GM19023 (cell line): ENCODE measurements at regions not wholly inside any gene's neighbourhood (a gene's known extent, or its start where the extent isn't known, plus 50 kb on each side); places are given as distances from the start of the nearest gene placed in this dataset.
"Not testable (repeated sequence)": the region's sequence is repeated elsewhere in the genome, so short reads cannot be mapped to it uniquely, and the experiment has no call there.

Experiments used
- ATAC-seq: cut with Tn5 transposase; IDR thresholded peaks from one replicate; pipeline ENCODE4 v1.9.1; 2021; ENCODE audit warnings: mild to moderate bottlenecking, moderate library complexity; ENCODE audit not compliant: unreplicated experiment

DNA sequence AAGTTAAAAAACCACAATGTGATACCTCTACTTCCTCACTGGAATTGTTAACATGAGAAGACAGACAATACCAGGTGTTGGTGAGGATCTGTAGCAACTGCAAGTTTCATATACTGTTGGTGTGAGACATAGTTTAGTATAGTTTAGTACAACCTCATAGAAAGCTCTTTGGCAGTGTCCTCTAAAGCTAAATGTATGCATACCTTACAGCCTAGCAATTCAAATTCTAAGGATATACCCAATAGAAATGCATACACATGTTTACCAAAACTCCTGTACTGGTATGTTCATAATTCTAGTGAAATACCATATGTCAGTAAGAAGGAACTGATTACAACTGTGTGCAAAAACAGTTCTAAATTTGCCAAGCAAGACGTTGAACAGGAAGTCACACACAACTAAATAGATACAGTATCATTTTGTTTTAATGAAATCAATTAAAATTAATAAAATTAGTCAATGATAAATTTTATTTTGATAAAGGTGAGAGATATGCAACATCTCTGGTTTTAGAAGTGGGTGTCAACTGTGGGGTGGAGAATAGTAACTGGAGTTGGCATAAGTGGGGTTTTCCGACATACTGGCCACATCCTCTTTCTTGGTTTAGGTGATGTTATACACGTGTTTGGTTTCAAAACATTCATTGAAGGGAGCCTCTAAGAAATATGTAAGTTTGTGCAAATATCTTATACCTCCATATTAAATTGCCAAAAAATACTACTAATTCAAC lies 450.7 kb downstream of the PTPRC start:
- ATAC-seq = peak; percentile 89

DNA sequence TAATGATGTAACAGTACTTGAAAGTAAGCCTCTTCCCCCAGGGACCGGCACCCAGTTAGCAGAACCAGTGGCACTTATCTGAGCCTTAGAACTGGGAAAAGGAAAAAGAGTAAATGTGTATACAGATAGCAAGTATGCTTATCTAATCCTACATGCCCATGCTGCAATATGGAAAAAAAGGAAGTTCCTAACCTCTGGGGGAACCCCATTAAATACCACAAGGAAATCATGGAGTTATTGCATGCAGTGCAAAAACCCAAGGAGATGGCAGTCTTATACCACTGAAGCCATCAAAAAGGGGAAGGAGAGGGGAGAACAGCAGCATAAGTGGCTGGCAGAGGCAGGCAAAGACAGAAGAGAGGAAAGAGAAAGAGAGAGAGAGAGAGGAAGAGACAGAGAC lies 456.8 kb downstream of the PTPRC start:
- not testable (repeated sequence) for ATAC-seq

DNA sequence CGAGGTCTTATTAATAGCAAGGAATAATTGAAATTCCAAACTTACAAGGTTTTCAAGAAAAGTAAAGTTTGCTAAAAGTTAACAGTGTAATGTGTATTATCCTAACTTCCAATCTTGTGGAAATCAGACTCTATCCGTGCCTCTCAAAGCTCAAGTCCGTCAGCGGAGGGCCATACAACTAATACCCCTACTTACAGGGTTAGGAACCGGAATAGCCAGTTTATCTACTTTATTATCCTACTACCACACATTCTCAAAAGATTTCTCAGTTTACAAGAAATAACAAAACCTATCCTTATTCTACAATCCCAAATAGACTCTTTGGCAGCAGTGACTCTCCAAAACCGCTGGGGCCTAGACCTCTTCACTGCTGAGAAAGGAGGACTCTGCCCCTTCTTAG lies 457.8 kb downstream of the PTPRC start:
- no peak for ATAC-seq

DNA sequence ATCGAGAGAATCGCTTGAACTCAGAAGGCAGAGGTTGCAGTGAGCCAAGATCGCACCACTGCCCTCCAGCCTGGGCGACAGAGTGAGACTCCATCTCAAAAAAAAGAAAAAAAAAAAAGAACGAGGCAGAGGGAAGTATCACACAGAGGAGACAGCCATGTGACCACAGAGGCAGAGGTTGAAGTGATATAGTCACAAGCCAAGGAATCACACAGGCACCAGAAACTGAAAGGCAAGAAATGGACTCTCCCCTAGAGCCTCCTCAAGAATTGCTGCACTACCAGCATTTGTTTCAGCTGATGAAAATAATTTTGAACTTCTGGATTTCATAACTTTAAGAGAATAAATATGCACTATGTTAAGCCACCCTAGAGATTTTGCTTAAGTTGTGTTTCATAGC lies 459.6 kb downstream of the PTPRC start:
- no peak for ATAC-seq

DNA sequence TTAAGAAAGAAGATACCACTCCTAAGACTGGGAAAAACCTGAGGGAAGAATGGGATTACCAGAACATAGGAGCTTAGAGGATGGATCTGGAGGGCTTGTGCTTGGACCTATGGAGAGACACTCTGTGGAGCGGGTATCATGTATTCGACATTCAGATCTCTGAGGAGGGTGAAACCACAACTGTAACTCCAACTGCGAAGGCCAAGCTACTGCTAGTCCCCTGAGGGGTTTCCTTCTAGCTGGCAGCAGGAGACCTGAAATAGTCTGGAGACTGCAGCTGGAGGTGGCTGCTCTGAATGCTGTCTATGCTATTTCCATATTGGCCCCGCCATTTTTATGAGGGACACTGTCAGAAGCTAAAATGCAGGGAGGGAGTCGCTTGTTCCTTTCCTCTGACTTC lies 462.3 kb downstream of the PTPRC start:
- ATAC-seq = no peak

DNA sequence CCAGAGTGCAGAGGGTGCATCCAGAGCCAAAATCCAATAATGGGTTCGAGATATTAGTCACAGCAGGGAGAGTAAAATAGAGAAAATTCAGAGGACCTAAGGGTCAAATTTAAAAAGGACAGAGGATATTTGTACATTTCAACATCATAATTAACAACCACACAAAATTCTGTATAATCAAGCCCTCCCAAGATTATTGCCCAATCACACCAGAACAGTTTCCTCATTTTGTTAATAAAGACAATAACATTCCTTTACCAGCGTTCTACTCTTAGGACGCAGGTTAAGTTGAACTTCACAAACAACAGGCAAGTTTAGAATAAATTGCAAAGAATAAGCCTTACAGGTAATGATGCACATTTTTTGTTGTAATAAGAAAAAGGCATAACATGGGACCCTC lies 462.8 kb downstream of the PTPRC start:
- ATAC-seq = no peak

DNA sequence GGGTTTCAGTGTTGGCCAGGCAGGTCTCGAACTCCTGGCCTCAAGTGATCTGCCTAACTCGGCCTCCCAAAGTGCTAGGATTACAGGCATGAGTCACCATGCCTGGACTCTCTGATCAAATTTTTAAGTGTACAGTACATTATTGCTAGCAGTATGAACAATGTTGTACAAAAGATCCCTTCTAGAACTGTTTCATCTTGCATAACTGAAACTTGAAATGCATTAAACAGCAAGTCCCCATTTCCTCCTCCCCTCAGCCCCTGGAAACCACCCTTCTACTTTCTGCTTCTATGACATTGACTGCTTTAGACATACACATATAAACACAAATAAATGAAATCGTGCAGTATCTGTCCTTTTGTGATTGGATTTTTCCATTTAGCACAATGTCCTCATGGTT lies 463.4 kb downstream of the PTPRC start:
- ATAC-seq = peak; percentile 65

DNA sequence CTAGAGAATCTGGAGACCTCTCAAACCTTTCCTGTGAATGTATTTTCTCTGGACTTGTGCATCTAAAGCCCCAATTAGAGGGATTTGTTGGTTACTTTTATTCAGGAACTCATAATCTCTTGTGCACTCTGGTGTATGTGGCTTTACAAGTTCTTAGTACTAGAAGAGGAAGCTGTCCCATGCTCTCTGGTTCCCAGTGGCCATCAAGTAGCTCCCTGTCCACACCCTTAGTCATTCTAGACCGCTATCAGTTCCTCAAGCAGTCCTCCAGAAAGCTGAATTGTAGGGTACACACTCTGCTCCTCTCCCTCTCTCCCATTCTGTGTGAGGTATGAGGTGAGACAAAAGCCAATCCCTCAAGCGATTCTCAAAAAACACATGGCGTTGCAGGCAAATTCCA lies 470.3 kb downstream of the PTPRC start:
- no peak for ATAC-seq

DNA sequence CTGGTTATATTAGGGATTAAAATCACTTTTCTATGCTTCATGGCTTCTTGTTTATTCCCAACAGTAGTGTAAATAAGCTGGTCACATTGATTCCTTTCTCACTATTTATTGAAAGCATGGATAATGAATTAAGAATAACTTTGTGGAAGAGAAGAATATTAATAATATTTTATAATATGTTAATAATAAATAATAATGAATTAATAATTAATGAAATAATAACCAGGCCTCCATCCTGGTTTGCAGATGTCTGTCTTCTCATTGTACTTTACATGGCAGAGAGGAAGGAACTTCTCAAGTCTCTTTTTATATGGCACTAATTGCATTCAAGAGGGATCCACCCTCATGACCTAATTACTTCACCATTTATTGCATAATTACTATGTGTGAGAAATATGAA lies 473.5 kb downstream of the PTPRC start:
- no peak for ATAC-seq

DNA sequence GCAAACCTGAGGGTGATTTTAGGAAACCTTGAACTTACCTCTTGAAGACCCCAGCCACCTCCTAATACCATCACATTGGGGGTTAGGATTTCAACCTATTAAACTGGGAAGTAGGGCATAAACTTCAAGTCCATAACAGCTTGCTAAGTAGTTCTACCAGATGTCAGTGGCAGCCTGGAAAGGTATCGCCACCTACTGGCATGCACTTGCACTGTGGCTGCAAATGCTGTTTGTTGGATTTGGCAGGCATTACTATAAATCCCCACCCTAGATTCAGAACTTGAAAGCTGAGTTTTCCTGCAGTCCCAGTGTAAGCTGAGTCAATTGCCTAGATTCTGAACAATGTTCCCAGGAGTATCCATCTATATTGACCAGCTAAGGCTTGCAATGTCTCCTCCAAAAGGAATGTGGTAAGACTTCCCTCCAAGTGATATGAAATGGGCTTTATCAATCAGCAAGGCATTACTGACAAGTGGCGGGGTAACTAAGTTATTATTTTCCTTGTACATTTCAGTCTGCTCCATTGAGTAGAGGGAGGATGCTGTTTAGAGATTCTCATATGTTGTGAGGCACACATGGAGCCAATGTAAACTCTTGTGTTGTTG lies 474.5 kb downstream of the PTPRC start:
- ATAC-seq = no peak

DNA sequence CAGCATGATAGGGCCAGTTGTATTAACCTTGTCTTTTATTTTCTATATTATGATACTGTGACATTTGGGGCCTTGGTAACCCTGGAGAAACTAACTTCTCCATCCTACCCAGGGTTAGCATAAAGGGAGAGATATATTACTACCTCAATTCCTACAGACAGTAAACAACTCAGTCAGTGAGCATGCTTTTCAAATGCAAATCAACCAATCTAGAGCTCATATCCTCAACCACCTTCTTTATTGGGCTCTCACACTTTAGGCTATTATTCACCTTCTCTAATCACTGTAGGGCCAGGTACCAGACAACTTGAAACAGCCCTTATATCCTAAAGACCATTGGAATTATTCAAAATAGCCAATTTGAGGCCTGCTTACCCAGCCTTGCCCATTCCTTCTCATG lies 477.6 kb downstream of the PTPRC start:
- ATAC-seq = no peak

DNA sequence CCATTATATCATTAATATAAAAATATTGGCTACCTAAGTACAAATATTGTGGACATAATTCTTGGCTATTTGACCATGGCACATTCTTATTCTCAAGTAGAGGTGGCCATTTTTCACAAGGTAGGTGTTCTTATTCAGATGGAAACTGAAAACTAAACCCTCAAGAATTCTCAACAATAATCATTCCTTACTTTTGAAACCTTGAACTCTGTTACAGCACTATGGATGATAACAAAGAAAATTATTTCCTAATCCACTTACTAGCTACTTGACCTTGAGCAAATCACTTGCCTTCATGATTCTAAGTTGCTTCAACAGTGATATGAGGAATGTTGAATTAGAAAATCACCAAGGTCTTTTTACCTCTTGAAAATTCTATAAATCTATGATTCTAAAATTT lies 482.2 kb downstream of the PTPRC start:
- no peak for ATAC-seq

DNA sequence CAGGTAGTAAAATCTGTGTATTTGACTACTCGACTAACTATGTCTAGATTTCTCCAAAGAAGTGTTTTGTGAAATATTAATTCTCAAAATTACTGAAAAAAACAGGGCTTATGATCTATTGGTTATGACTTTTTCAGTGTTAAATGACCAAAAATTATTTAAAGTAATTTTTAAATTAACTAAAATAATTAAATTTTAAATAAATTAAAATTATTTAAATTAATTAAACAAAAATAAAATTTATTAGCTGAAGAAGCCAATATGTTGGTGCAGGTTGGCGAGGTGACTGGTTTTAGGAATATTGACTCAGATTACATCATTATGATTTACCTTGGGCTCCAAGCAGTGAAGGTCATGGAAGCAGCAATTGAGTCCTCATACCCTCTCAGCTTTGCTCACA lies 483.2 kb downstream of the PTPRC start:
- no peak for ATAC-seq

DNA sequence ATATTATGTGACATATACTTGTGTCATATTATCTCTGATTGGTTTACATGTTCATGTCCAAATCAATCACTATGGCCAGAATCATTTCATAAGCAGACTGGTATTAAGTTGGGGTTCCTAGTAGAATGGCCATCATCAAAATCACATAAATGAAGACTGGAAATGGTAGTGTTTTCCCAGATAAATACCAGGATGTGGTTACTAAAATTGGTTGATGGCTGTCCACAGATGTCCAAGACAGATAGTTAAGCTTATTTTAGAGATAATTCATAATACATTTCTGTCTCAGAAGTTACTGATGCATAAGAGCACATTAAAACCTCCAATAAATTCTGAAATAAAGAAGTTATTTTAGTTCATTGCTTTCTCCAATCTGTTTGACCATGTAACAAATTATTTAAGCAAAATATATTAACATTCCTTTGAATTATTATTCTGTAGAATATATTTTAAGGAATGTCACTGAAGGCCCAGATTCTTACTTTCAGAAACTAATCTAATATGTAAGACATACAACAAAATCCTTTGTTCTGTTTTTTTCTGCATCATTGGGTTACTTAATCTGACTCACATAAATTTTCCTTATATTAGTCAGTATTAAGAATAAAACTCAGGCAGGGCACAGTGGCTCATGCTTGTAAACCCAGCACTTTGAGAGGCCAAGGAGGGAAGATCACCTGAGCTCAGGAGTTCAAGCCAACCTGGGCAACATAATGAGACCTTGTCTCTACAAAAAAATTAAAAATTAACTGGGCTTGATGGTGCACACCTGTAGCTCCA lies 483.9 kb downstream of the PTPRC start:
- no peak for ATAC-seq

DNA sequence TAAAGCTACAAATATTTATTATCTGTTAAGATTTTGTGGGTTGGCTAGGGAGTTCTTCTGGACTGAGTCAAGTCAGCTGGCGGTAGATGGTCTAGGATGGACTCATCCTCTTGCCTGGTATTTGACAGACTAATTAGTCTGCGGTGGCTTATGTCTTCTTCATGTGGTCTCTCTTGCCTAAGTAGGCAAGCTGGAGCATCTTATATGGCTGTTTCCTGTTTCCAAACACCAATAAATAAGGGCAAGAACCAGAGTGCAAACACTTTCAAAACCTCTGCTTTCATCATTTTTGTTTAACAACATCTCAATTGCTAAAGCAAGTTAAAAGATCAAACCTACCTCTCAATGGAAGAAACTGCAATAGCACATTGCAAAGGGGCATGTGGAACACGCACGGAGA lies 484.8 kb downstream of the PTPRC start:
- no peak for ATAC-seq

DNA sequence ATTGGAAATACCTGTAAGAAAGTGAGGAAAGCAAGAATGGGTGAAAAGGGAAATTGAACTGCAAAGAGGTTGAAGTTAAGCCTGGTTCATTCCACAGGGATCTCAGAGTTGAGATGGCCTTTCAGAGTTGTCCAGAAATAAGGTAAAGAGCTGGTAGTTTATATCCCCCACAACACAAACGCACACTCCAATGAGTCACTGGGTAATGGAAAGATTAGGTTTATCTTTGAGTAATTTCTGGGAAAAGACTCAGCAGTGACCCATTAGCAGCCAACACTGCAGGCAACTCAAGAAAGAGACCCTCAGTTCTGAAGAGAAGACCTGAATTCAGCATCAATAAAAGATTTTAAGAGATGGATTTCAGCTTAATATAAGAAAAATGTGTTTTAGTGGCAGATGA lies 485.5 kb downstream of the PTPRC start:
- ATAC-seq = no peak

DNA sequence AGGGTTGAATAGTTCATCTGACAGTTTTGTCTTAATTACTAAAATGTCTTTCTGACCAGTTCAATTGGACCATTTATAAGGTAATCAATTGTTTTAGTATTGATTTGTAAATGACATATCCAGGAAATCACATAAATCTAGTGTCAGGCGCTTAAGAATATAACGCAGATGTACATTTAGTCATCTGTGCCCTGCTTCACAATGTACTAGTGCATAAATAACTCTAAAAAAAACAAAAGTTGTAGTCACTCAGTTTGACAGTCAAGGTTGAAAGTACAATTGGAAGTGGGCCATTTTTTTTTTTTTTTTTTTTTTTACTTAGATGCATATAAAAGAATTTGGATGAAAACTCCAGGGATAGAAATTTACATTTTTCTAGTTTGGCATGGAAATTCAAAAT lies 490.4 kb downstream of the PTPRC start:
- no peak for ATAC-seq

DNA sequence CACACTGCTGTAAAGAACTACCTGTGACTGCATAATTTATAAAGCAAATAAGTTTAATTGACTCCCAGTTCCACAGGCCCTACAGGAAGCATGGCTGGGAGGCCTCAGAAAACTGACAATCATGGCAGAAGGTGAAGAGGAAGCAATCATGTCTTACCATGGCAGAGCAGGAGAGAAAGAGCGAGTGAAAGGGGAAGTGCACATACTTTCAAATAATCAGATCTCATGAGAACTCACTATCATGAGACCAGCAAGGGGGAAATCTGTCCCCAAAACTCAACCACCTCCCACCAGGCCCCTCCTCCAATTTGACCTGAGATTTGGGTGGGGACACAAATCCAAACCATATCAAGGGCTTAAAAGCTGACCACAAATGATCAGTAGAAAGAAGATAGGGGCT lies 493.2 kb downstream of the PTPRC start:
- ATAC-seq = no peak

DNA sequence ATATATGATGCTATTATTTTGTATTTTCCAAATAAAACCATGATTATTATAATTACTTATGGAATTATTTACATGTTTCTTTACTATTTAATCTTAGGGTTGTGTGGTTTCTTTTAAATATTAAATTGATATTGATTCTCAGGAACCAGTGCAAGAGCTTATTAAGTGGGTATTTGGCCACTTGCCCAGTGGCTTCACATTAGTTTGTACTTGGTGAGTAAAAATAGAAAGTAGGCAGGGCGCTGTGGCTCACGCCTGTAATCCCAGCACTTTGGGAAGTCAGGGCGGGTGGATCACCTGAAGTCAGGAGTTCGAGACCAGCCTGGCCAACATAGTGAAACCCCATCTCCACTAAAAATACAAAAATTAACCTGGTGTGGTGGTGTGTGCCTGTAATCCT lies 497.1 kb downstream of the PTPRC start:
- no peak for ATAC-seq

DNA sequence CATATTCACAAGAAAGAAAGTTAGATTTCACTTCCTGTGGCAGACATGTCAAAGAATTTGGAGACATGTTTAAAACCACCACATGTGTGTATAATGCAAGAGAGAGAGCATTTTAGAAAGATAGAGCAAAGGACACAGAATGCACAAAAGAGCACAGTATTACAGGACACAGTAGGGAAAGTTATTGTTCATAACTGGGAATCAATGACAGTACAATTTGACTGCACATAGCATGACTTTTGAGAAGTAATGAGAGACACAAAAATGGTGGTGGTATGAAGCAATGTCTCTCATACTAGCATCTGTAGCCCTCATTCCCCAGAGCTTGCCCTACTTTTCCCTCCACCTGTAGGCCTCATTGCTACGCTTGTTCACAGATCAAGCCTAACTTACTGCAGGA lies 499.2 kb downstream of the PTPRC start:
- ATAC-seq = no peak

DNA sequence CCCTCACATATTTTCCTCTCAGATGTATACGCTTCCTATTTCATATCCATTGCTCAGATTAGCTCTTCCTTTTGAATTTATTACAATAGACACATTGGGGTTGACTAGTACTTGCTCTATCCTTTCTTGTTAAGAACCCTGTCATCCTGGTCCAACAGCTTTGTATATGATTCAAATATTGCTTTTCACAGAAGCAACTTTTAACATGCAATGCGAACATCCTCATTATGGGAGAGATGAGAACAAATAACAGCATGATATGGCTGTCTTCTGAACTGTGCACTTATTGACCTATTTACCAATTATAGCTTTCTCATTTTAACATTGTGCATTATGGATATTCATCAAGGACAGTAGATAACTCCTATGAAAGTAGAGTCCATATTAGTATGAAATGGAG lies 510.8 kb downstream of the PTPRC start:
- no peak for ATAC-seq

DNA sequence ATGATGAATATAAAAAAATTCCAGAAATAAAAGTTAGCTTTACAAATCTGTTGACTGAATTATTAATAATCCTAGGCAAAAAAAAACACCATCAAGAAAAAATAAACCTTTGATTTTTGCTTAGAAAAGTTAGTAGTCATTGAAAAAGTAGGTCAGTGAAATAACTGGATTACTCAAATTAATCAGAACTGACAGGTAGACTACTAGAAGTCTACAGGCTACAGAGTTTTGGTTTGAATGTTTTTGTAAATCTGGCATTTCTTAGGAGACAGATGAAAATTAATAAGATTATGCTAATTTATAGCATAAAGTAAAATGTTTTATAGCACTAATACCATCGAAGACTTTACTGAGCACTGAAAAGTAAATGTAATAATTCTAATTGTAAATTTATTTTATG lies 511.9 kb downstream of the PTPRC start:
- ATAC-seq = no peak
